COLO668 (cell line): ENCODE measurements at regions not wholly inside any gene's neighbourhood (a gene's known extent, or its start where the extent isn't known, plus 50 kb on each side); places are given as distances from the start of the nearest gene placed in this dataset.

Experiments
- DNase-seq: peaks from one replicate; lab custom pipeline; 2025; ENCODE audit not compliant: unreplicated experiment; lab: John Stamatoyannopoulos, UW

GRCh38 chr6:168732676-168733075, 291.7 kb downstream of the SMOC2 start:
- no peak for DNase-seq

GRCh38 chr6:168730931-168731716, 290.1 kb downstream of the SMOC2 start:
- no peak for DNase-seq

- no peak for DNase-seq
Observed at GRCh38 chr6:168728056-168728455, 287.1 kb downstream of the SMOC2 start.

GRCh38 chr6:168726312-168726856, 285.4 kb downstream of the SMOC2 start:
- DNase-seq = no peak

GRCh38 chr6:168725802-168726201, 284.8 kb downstream of the SMOC2 start:
- no peak for DNase-seq

GRCh38 chr6:168724669-168725570, 283.9 kb downstream of the SMOC2 start:
- no peak for DNase-seq

GRCh38 chr6:168724033-168724432, 283.0 kb downstream of the SMOC2 start:
- DNase-seq = no peak

- DNase-seq = no peak
Observed at GRCh38 chr6:168722397-168722796, 281.4 kb downstream of the SMOC2 start.

- no peak for DNase-seq
Observed at GRCh38 chr6:168721571-168721970, 280.6 kb downstream of the SMOC2 start.

- no peak for DNase-seq
Observed at GRCh38 chr6:168719901-168720300, 278.9 kb downstream of the SMOC2 start.

- DNase-seq = no peak
Observed at GRCh38 chr6:168718821-168719475, 278.0 kb downstream of the SMOC2 start.
